IMR-90 (cell line): ENCODE measurements at regions not wholly inside any gene's neighbourhood (a gene's known extent, or its start where the extent isn't known, plus 50 kb on each side); places are given as distances from the start of the nearest gene placed in this dataset.

Experiments used
- ATAC-seq: fragments of 200-7000 bp; cut with Tn5 transposase; 2 replicates; pipeline ENCODE4 v1.9.1; 2020; ENCODE audit warnings: low read depth, mild to moderate bottlenecking, moderate library complexity
- BruUV-seq: library from RNA; stranded (reverse); fragments of 400-500 nt; replicated peaks from 2 replicates; lab custom pipeline; 2021; lab: Mats Ljungman, UMichigan
- CTCF ChIA-PET: fragments of 300-600 bp; formaldehyde crosslinking; extraction: SDS; loops from one replicate; lab custom pipeline; 2021; ENCODE audit warnings: antibody characterized with exemption; lab: Yijun Ruan, JAX
- POLR2A ChIA-PET: fragments of 300-600 bp; sonication (Branson Sonifier 250); formaldehyde crosslinking; loops from one replicate; lab custom pipeline; 2022; ENCODE audit warnings: antibody characterized with exemption; ENCODE audit not compliant: unreplicated experiment; lab: Charles Lee
- DNase-seq: peaks from one replicate; pipeline ENCODE4 v3.0.0; 2013
- H2AFZ ChIP-seq: replicated peaks from 2 replicates; pipeline ENCODE3; 2013; ENCODE audit warnings: low read length, mild to moderate bottlenecking; ENCODE audit not compliant: poor library complexity
- H2AK5ac ChIP-seq: 2 replicates; pipeline ENCODE4 v1.6.1; 2013; ENCODE audit warnings: low read depth, low read length, inconsistent platforms
- H2AK9ac ChIP-seq: replicated peaks from 2 replicates; pipeline ENCODE3; 2013; ENCODE audit warnings: mild to moderate bottlenecking, low read depth, low read length, moderate library complexity; ENCODE audit not compliant: poor library complexity
- H2BK120ac ChIP-seq: 2 replicates; pipeline ENCODE4 v1.6.1; 2013; ENCODE audit warnings: low read depth, low read length, inconsistent platforms
- H2BK15ac ChIP-seq: 3 replicates; pipeline ENCODE4 v1.6.1; 2013; ENCODE audit warnings: low read depth, low read length, inconsistent platforms
- H2BK20ac ChIP-seq: 2 replicates; pipeline ENCODE4 v1.6.1; 2013; ENCODE audit warnings: low read depth, mild to moderate bottlenecking, inconsistent platforms, low read length, moderate library complexity
- H2BK5ac ChIP-seq: 2 replicates; pipeline ENCODE4 v1.6.1; 2013; ENCODE audit warnings: mild to moderate bottlenecking, low read depth, low read length, inconsistent platforms; ENCODE audit not compliant: poor library complexity, severe bottlenecking
- H3K14ac ChIP-seq: replicated peaks from 2 replicates; pipeline ENCODE4 v1.6.1; 2013; ENCODE audit warnings: low read depth, low read length, inconsistent platforms
- H3K18ac ChIP-seq: 2 replicates; pipeline ENCODE4 v1.6.1; 2013; ENCODE audit warnings: low read depth, low read length, control low read depth
- H3K23ac ChIP-seq: 2 replicates; pipeline ENCODE4 v1.6.1; 2013; ENCODE audit warnings: low read depth, low read length, inconsistent platforms
- H3K27ac ChIP-seq: 2 replicates; pipeline ENCODE4 v1.5.1; 2013; ENCODE audit warnings: mild to moderate bottlenecking, control low read depth, low read length; ENCODE audit not compliant: insufficient read depth
- H3K27me3 ChIP-seq: 2 replicates; pipeline ENCODE4 v1.6.1; 2013; ENCODE audit warnings: low read length; ENCODE audit not compliant: control insufficient read depth, insufficient read depth
- H3K36me3 ChIP-seq: 2 replicates; pipeline ENCODE4 v1.6.1; 2013; ENCODE audit warnings: low read length, mixed read lengths; ENCODE audit not compliant: control insufficient read depth, insufficient read depth
- H3K4ac ChIP-seq: 2 replicates; pipeline ENCODE4 v1.6.1; 2013; ENCODE audit warnings: low read depth, low read length, inconsistent platforms
- H3K4me1 ChIP-seq: 2 replicates; pipeline ENCODE4 v1.6.1; 2013; ENCODE audit warnings: low read length, mixed read lengths; ENCODE audit not compliant: control insufficient read depth, insufficient read depth
- H3K4me2 ChIP-seq: 2 replicates; pipeline ENCODE4 v1.6.1; 2013; ENCODE audit warnings: low read depth, mild to moderate bottlenecking, control low read depth, low read length, moderate library complexity
- H3K4me3 ChIP-seq: 2 replicates; pipeline ENCODE4 v1.5.1; 2013; ENCODE audit warnings: low read depth, mild to moderate bottlenecking, control low read depth, low read length, moderate library complexity; ENCODE audit not compliant: insufficient read depth
- H3K56ac ChIP-seq: 2 replicates; pipeline ENCODE4 v1.6.1; 2013; ENCODE audit warnings: low read length, inconsistent platforms; ENCODE audit not compliant: insufficient read depth; ENCODE audit errors: extremely low read depth
- H3K79me1 ChIP-seq, 2 experiments: 2 replicates each; pipeline ENCODE4 v1.6.1; 2013; ENCODE audit warnings: low read length in 2 of 2, inconsistent platforms in 1 of 2, low read depth in 1 of 2
- H3K9ac ChIP-seq: 2 replicates; pipeline ENCODE4 v1.6.1; 2013; ENCODE audit warnings: low read depth, low read length, control low read depth
- H3K9me1 ChIP-seq: 2 replicates; pipeline ENCODE4 v1.6.1; 2013; ENCODE audit warnings: low read length, inconsistent platforms; ENCODE audit not compliant: insufficient read depth
- H3K9me3 ChIP-seq: 2 replicates; pipeline ENCODE4 v1.6.1; 2013; ENCODE audit warnings: low read length; ENCODE audit not compliant: control insufficient read depth, insufficient read depth
- H4K20me1 ChIP-seq: 2 replicates; pipeline ENCODE4 v1.6.1; 2013; ENCODE audit warnings: low read length, inconsistent platforms; ENCODE audit not compliant: insufficient read depth
- H4K5ac ChIP-seq: 2 replicates; pipeline ENCODE4 v1.6.1; 2013; ENCODE audit warnings: mild to moderate bottlenecking, low read depth, low read length, control low read depth
- H4K8ac ChIP-seq, 2 experiments: 2 replicates each; pipeline ENCODE4 v1.6.1; 2013; ENCODE audit warnings: low read depth in 2 of 2, low read length in 2 of 2, control low read depth in 1 of 2, inconsistent platforms in 1 of 2
- H4K91ac ChIP-seq: 2 replicates; pipeline ENCODE4 v1.6.1; 2013; ENCODE audit warnings: low read depth, low read length, inconsistent platforms; ENCODE audit not compliant: insufficient read depth
- BHLHE40 ChIP-seq: fragments of 150-350 bp; IDR thresholded peaks from 2 replicates; pipeline ENCODE4 v1.6.1; 2016; ENCODE audit warnings: mild to moderate bottlenecking, low read depth, low read length
- CEBPB ChIP-seq: IDR thresholded peaks from 2 replicates; pipeline ENCODE4 v1.6.1; 2012; ENCODE audit warnings: low read depth, low read length, improper control_type of control experiment
- CHD1 ChIP-seq: IDR thresholded peaks from 2 replicates; pipeline ENCODE4 v1.6.1; 2012; ENCODE audit warnings: low read depth, low read length, improper control_type of control experiment
- FOS ChIP-seq: fragments of 150-350 bp; IDR thresholded peaks from 2 replicates; pipeline ENCODE4 v1.6.1; 2016; ENCODE audit warnings: low read depth, low read length
- MAFK ChIP-seq: IDR thresholded peaks from 2 replicates; pipeline ENCODE4 v1.6.1; 2012; ENCODE audit warnings: low read depth, low read length, improper control_type of control experiment
- MAZ ChIP-seq: IDR thresholded peaks from 2 replicates; pipeline ENCODE4 v1.6.1; 2012; ENCODE audit warnings: low read depth, mild to moderate bottlenecking, low read length, improper control_type of control experiment, moderate library complexity, borderline replicate concordance
- MXI1 ChIP-seq: IDR thresholded peaks from 2 replicates; pipeline ENCODE4 v1.6.1; 2012; ENCODE audit warnings: low read depth, mild to moderate bottlenecking, low read length, moderate library complexity, borderline replicate concordance
- NFE2L2 ChIP-seq: fragments of 150-350 bp; IDR thresholded peaks from 2 replicates; pipeline ENCODE4 v1.6.1; 2016; ENCODE audit warnings: low read depth, mild to moderate bottlenecking, low read length
- POLR2A ChIP-seq: IDR thresholded peaks from 2 replicates; pipeline ENCODE4 v1.6.1; 2012; ENCODE audit warnings: mild to moderate bottlenecking, low read depth, low read length
- RAD21 ChIP-seq: IDR thresholded peaks from 2 replicates; pipeline ENCODE4 v1.6.1; 2012; ENCODE audit warnings: low read length, improper control_type of control experiment
- RCOR1 ChIP-seq: IDR thresholded peaks from 2 replicates; pipeline ENCODE4 v1.6.1; 2012; ENCODE audit warnings: mild to moderate bottlenecking, low read length, improper control_type of control experiment; ENCODE audit not compliant: insufficient replicate concordance
- RFX5 ChIP-seq: IDR thresholded peaks from 2 replicates; pipeline ENCODE4 v1.8.0; 2012; ENCODE audit warnings: low read depth, mild to moderate bottlenecking, low read length, moderate library complexity
- SMC3 ChIP-seq: fragments of 150-350 bp; IDR thresholded peaks from 2 replicates; pipeline ENCODE4 v1.6.1; 2016; ENCODE audit warnings: low read depth, mild to moderate bottlenecking, antibody characterized with exemption, low read length, moderate library complexity
- WGBS, 2 experiments: methylation state at CpG; one replicate each; pipeline versions ENCODE4 v1.1.5 to v1.1.7; 2013; ENCODE audit warnings: missing lambda C conversion rate in 2 of 2; ENCODE audit not compliant: insufficient read length in 1 of 2; ENCODE audit errors: extremely low coverage in 2 of 2; 5-methylcytosine and 5-hydroxymethylcytosine counted together
- dilution Hi-C: fragments of 300-500 bp; cut with HindIII; formaldehyde crosslinking; loops from one replicate; pipeline ENCODE4 v1.14.3; 2018; ENCODE audit warnings: low sequenced_read_pairs; ENCODE audit not compliant: unreplicated experiment
- in situ Hi-C: fragments of 300-500 bp; cut with MboI; formaldehyde crosslinking; loops from 3 replicates; pipeline ENCODE4 v1.14.3; 2019; ENCODE audit warnings: low sequenced_read_pairs, inconsistent platforms, mixed read lengths
- intact Hi-C: fragments of 100-400 bp; cut with micrococcal nuclease; formaldehyde crosslinking; loops from 2 replicates; pipeline ENCODE4 v1.10.0; 2022
- TF ChIP-seq, protein P1 (sequence below): fragments of 150-350 bp; IDR thresholded peaks from 2 replicates; pipeline ENCODE4 v1.6.1; 2017; ENCODE audit warnings: mild to moderate bottlenecking, antibody characterized with exemption, low read length, low read depth
- TF ChIP-seq, protein P2 (sequence below): conservative IDR thresholded peaks from 2 replicates; pipeline ENCODE4 v1.5.1; 2012; ENCODE audit warnings: mild to moderate bottlenecking, low read depth, low read length, improper control_type of control experiment
- TF ChIP-seq, protein P3 (sequence below): fragments of 150-350 bp; IDR thresholded peaks from 2 replicates; pipeline ENCODE4 v1.6.1; 2016; ENCODE audit warnings: low read depth, mild to moderate bottlenecking, low read length, moderate library complexity, borderline replicate concordance

DNA sequence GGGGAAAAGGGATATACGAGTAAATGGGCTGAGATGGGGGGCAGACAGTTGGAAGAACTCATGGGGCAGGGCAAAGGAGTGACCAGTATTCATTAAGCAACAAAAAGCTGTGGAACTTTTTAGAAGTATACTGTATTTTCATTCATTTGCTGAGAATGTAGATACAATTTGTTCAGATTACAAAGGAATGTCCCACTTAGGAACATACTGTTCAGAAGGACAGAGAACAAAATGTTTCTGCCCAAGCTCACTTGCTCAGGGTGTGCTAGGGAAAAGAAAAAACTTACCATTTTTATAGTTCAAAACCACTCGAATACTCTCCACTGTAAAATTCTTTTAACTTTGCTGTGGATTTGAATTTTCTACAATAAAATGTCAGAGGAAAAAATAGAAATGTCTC is 135.2 kb upstream of the AFF2 start:
- CTCF ChIA-PET, result no interaction called here
- H2BK20ac ChIP-seq, result no peak overlapping the region
- no peak overlapping the region for H4K5ac ChIP-seq
- ATAC-seq (no peak), DNase-seq (no peak)
- no peak overlapping the region for H2AK9ac ChIP-seq
- H3K56ac ChIP-seq, result no peak overlapping the region
- no peak overlapping the region for H3K4me2 ChIP-seq
- H3K4me3 ChIP-seq, result no peak overlapping the region
- no peak overlapping the region for H4K91ac ChIP-seq
- H2BK120ac ChIP-seq, result no peak overlapping the region
- no peak overlapping the region for H3K23ac ChIP-seq
- no peak overlapping the region for H3K27ac ChIP-seq
- no peak overlapping the region for H3K14ac ChIP-seq
- no peak overlapping the region for H3K18ac ChIP-seq
- H3K79me1 ChIP-seq, result no peaks in the 10 kb centered on the region
- BruUV-seq, result no TSS peak
- no peaks in the 10 kb centered on the region for H3K36me3 ChIP-seq
- no peaks in the 10 kb centered on the region for H4K20me1 ChIP-seq
- POLR2A ChIA-PET, result no interaction called here
- WGBS, 2 experiments, result no CpG with 5 or more reads among the region's 2 CpGs
- intact Hi-C loops, result no loop called here
- no peak overlapping the region for H4K8ac ChIP-seq
- dilution Hi-C loops, result no loop called here
- H3K9ac ChIP-seq, result no peak overlapping the region
- H3K9me1 ChIP-seq, result no peaks in the 10 kb centered on the region
- in situ Hi-C loops, result no loop called here
- H2AFZ ChIP-seq, result no peak overlapping the region
- no peaks in the 10 kb centered on the region for H3K27me3 ChIP-seq
- H2AK5ac ChIP-seq, result no peak overlapping the region
- H2BK15ac ChIP-seq, result no peak overlapping the region
- no peak for TF ChIP-seq SMC3
- TF ChIP-seq CEBPB, result no peak
- no peak for TF ChIP-seq MXI1
- no peak for TF ChIP-seq POLR2A
- no peak for TF ChIP-seq CHD1
- TF ChIP-seq RAD21, result no peak
- TF ChIP-seq MAFK, result no peak
- no peak for TF ChIP-seq NFE2L2
- TF ChIP-seq, protein P1, sequence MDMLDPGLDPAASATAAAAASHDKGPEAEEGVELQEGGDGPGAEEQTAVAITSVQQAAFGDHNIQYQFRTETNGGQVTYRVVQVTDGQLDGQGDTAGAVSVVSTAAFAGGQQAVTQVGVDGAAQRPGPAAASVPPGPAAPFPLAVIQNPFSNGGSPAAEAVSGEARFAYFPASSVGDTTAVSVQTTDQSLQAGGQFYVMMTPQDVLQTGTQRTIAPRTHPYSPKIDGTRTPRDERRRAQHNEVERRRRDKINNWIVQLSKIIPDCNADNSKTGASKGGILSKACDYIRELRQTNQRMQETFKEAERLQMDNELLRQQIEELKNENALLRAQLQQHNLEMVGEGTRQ, result no peak
- TF ChIP-seq, protein P2, sequence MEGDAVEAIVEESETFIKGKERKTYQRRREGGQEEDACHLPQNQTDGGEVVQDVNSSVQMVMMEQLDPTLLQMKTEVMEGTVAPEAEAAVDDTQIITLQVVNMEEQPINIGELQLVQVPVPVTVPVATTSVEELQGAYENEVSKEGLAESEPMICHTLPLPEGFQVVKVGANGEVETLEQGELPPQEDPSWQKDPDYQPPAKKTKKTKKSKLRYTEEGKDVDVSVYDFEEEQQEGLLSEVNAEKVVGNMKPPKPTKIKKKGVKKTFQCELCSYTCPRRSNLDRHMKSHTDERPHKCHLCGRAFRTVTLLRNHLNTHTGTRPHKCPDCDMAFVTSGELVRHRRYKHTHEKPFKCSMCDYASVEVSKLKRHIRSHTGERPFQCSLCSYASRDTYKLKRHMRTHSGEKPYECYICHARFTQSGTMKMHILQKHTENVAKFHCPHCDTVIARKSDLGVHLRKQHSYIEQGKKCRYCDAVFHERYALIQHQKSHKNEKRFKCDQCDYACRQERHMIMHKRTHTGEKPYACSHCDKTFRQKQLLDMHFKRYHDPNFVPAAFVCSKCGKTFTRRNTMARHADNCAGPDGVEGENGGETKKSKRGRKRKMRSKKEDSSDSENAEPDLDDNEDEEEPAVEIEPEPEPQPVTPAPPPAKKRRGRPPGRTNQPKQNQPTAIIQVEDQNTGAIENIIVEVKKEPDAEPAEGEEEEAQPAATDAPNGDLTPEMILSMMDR, result no peak
- no peak for TF ChIP-seq BHLHE40
- TF ChIP-seq, protein P3, sequence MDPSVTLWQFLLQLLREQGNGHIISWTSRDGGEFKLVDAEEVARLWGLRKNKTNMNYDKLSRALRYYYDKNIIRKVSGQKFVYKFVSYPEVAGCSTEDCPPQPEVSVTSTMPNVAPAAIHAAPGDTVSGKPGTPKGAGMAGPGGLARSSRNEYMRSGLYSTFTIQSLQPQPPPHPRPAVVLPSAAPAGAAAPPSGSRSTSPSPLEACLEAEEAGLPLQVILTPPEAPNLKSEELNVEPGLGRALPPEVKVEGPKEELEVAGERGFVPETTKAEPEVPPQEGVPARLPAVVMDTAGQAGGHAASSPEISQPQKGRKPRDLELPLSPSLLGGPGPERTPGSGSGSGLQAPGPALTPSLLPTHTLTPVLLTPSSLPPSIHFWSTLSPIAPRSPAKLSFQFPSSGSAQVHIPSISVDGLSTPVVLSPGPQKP, result no peak
- no peak for TF ChIP-seq MAZ
- TF ChIP-seq FOS, result no peak
- no peak for TF ChIP-seq RCOR1
- no peak for TF ChIP-seq RFX5
- H2BK5ac ChIP-seq, result no peak overlapping the region
- H3K9me3 ChIP-seq, result no peaks in the 10 kb centered on the region
- H3K4ac ChIP-seq, result no peak overlapping the region
- H3K4me1 ChIP-seq, result no peaks in the 10 kb centered on the region
